ENCODE measurements at regions not wholly inside any gene's neighbourhood (a gene's known extent, or its start where the extent isn't known, plus 50 kb on each side); places are given as distances from the start of the nearest gene placed in this dataset.
A peak's percentile ranks its signal among the peaks of the same experiment; 100 is the strongest.

DNA sequence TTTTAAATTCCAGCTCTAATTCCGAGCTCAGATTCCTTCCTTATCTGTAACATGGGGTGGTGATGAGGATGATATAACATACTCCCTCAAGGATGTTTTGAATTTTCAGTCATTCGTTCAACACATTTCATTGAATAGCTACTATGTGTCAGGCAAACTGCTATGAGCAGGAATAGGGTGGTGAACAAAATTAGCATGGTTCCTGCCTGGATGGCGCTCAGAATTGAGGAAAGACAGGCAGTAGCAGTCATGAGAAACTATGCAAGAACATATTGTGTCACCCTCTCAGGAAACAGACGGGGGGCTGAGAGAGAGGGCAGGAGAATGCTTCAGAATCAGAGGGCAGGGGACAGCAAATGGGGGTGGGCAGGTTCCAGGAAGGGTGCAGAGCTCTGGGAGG, 265.2 kb downstream of the NSG2 start:
- Histone ChIP-seq H3K4me3 (no peak overlapping the region), H3K36me3 (ENCODE audit: control insufficient read depth in 4 of 4, insufficient read depth in 4 of 4, low read length in 4 of 4) (no peaks in the 10 kb centered on the region), H3K9me3 (ENCODE audit: control insufficient read depth in 4 of 4, insufficient read depth in 3 of 4, low read length in 3 of 4) (no peaks in the 10 kb centered on the region), H3K4me1 (ENCODE audit: control insufficient read depth in 5 of 5, insufficient read depth in 5 of 5, low read length in 5 of 5) (peaks cover 0 to 6% (median 0%) of the 10 kb centered on the region in 5 donors), H3K27me3 (ENCODE audit: control insufficient read depth in 3 of 3, insufficient read depth in 3 of 3, low read length in 2 of 3) (peaks cover 0 to 11% (median 0%) of the 10 kb centered on the region in 3 donors), H3K9ac (ENCODE audit: insufficient read depth in 1 of 2, low read length in 2 of 2) (no peak overlapping the region), H3K27ac (ENCODE audit: low read depth in 1 of 2, low read length in 1 of 2) (no peak overlapping the region)
- TF ChIP-seq, protein P1, sequence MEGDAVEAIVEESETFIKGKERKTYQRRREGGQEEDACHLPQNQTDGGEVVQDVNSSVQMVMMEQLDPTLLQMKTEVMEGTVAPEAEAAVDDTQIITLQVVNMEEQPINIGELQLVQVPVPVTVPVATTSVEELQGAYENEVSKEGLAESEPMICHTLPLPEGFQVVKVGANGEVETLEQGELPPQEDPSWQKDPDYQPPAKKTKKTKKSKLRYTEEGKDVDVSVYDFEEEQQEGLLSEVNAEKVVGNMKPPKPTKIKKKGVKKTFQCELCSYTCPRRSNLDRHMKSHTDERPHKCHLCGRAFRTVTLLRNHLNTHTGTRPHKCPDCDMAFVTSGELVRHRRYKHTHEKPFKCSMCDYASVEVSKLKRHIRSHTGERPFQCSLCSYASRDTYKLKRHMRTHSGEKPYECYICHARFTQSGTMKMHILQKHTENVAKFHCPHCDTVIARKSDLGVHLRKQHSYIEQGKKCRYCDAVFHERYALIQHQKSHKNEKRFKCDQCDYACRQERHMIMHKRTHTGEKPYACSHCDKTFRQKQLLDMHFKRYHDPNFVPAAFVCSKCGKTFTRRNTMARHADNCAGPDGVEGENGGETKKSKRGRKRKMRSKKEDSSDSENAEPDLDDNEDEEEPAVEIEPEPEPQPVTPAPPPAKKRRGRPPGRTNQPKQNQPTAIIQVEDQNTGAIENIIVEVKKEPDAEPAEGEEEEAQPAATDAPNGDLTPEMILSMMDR (IDR thresholded peaks at IDR 0.05; ENCODE audit: control extremely low read depth, extremely low read depth), result no peak
- 64 to 72% methylated on average over 4 of the region's 4 CpGs for WGBS, 2 donors
- peak in 1 of 3 donors; percentile 6 for DNase-seq
- no peak for ATAC-seq (ENCODE audit: insufficient read depth, low FRiP score)

- ATAC-seq (ENCODE audit: insufficient read depth, low FRiP score), result no peak
- 80 to 86% methylated on average over 16 to 17 of the region's 17 CpGs for WGBS, 2 donors
- no peak overlapping the region for H3K4me3 ChIP-seq
- no peaks in the 10 kb centered on the region for H3K9me3 ChIP-seq (ENCODE audit: control insufficient read depth in 4 of 4, insufficient read depth in 3 of 4, low read length in 3 of 4)
- H3K4me1 ChIP-seq (ENCODE audit: control insufficient read depth in 5 of 5, insufficient read depth in 5 of 5, low read length in 5 of 5), result peaks cover 0 to 6% (median 0%) of the 10 kb centered on the region in 5 donors
- H3K9ac ChIP-seq (ENCODE audit: insufficient read depth in 1 of 2, low read length in 2 of 2), result no peak overlapping the region
- no peaks in the 10 kb centered on the region for H3K36me3 ChIP-seq (ENCODE audit: control insufficient read depth in 4 of 4, insufficient read depth in 4 of 4, low read length in 4 of 4)
- DNase-seq, result no peak
- peaks cover 0 to 11% (median 0%) of the 10 kb centered on the region in 3 donors for H3K27me3 ChIP-seq (ENCODE audit: control insufficient read depth in 3 of 3, insufficient read depth in 3 of 3, low read length in 2 of 3)
- TF ChIP-seq, protein P1 (IDR thresholded peaks at IDR 0.05; ENCODE audit: control extremely low read depth, extremely low read depth), result no peak
- no peak overlapping the region for H3K27ac ChIP-seq (ENCODE audit: low read depth in 1 of 2, low read length in 1 of 2)
These were observed 265.6 kb downstream of the NSG2 start for GRCh38 chr5:174311121-174311520.

DNA sequence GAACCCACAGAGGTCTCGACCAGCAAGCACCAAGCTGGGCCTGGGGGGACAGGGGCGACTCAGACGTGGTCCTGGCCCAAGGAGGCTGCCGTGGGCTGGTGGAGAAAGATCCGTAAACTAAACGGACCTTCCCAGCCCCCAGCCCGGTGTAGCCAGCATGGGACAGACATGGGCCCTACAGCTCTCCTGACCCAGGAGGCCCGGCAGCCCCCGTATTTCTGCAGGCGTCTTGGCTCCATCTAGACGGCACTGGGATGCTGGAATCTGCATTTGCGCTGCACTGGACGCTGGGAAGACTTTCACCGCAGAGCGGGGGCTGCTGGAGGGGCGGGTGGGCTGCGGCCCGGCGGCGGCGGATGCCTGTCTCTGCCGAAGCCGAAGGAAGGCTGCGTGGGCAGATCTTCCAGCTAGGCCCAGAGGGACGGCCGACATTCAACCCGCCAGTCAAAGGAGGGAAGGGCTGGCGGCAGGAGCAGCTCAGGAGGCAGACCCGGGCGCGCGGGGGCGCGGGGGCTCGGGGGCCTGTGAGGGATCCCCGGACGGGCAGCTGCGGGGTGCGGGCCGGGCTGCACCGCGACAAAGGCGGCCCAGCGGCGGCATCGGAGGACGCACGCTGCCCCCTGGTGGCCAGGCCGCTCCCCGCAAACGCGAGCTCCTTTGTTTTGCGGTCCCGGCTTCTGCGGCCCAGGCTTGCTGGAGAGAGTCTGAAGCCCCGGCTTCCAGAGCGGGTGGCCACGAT, 266.2 kb downstream of the NSG2 start:
- no peak overlapping the region for H3K4me3 ChIP-seq
- peaks cover 0 to 6% (median 0%) of the 10 kb centered on the region in 5 donors for H3K4me1 ChIP-seq (ENCODE audit: control insufficient read depth in 5 of 5, insufficient read depth in 5 of 5, low read length in 5 of 5)
- no peaks in the 10 kb centered on the region for H3K36me3 ChIP-seq (ENCODE audit: control insufficient read depth in 4 of 4, insufficient read depth in 4 of 4, low read length in 4 of 4)
- H3K9ac ChIP-seq (ENCODE audit: insufficient read depth in 1 of 2, low read length in 2 of 2), result peak overlapping the region in 1 of 2 donors; percentile 25
- no peak overlapping the region for H3K27ac ChIP-seq (ENCODE audit: low read depth in 1 of 2, low read length in 1 of 2)
- no peaks in the 10 kb centered on the region for H3K9me3 ChIP-seq (ENCODE audit: control insufficient read depth in 4 of 4, insufficient read depth in 3 of 4, low read length in 3 of 4)
- peaks cover 0 to 11% (median 0%) of the 10 kb centered on the region in 3 donors for H3K27me3 ChIP-seq (ENCODE audit: control insufficient read depth in 3 of 3, insufficient read depth in 3 of 3, low read length in 2 of 3)
- 8 to 9% methylated on average over 48 to 58 of the region's 58 CpGs for WGBS, 2 donors
- TF ChIP-seq, protein P1 (IDR thresholded peaks at IDR 0.05; ENCODE audit: control extremely low read depth, extremely low read depth), result peak; percentile 45
- peak; percentile 74 to 80 (median 79) for DNase-seq
- peak; percentile 68 for ATAC-seq (ENCODE audit: insufficient read depth, low FRiP score)
